Aorta (tissue), 5 donors: ENCODE measurements at regions not wholly inside any gene's neighbourhood (a gene's known extent, or its start where the extent isn't known, plus 50 kb on each side); places are given as distances from the start of the nearest gene placed in this dataset.
"Not testable (repeated sequence)": the region's sequence is repeated elsewhere in the genome, so short reads cannot be mapped to it uniquely, and the experiment has no call there.

Experiments used
- ATAC-seq: fragments of 200-7000 bp; cut with Tn5 transposase; one replicate; pipeline ENCODE4 v1.9.1; 2022; ENCODE audit warnings: moderate library complexity; ENCODE audit not compliant: low FRiP score
- DNase-seq, 2 donors: peaks; one replicate each; pipeline ENCODE4 v3.0.0-alpha.2; 2020
- H3K27ac ChIP-seq, 2 donors: one replicate each; pipeline ENCODE4 v1.5.1; 2013; ENCODE audit warnings: low read length in 2 of 2, mild to moderate bottlenecking in 2 of 2, moderate library complexity in 2 of 2, control low read depth in 1 of 2, inconsistent platforms in 1 of 2, low read depth in 1 of 2
- H3K27me3 ChIP-seq, 2 donors: one replicate each; pipeline ENCODE4 v1.6.1; 2013; ENCODE audit warnings: control low read depth in 1 of 2, low read length in 1 of 2, mild to moderate bottlenecking in 1 of 2, moderate library complexity in 1 of 2; ENCODE audit not compliant: insufficient read depth in 2 of 2, control insufficient read depth in 1 of 2
- H3K36me3 ChIP-seq, 2 donors: one replicate each; pipeline ENCODE4 v1.6.1; 2013; ENCODE audit warnings: control low read depth in 1 of 2, low read length in 1 of 2, mild to moderate bottlenecking in 1 of 2; ENCODE audit not compliant: insufficient read depth in 2 of 2, control insufficient read depth in 1 of 2
- H3K4me1 ChIP-seq, 2 donors: one replicate each; pipeline ENCODE4 v1.6.1; 2013; ENCODE audit warnings: low read length in 2 of 2, control low read depth in 1 of 2, mild to moderate bottlenecking in 1 of 2, moderate library complexity in 1 of 2; ENCODE audit not compliant: insufficient read depth in 2 of 2, control insufficient read depth in 1 of 2
- H3K4me3 ChIP-seq, 2 donors: one replicate each; pipeline ENCODE4 v1.5.1; 2013; ENCODE audit warnings: low read length in 2 of 2, control low read depth in 1 of 2, mild to moderate bottlenecking in 1 of 2
- H3K9me3 ChIP-seq: one replicate; pipeline ENCODE4 v1.6.1; 2013; ENCODE audit warnings: mild to moderate bottlenecking, low read length; ENCODE audit not compliant: control insufficient read depth
- WGBS, 2 donors: extraction: QIAGEN DNeasy Blood & Tissue Kit; methylation state at CpG; one replicate each; pipeline ENCODE4 v1.1.7; 2013; 5-methylcytosine and 5-hydroxymethylcytosine counted together
- intact Hi-C, 2 donors: fragments of 100-400 bp; cut with DNase I; formaldehyde crosslinking; loops; one replicate each; pipeline versions ENCODE4 v1.14.2 to v1.15.0; 2022
- donor health status: healthy with polysubstance abuse.
- donor health status: Bipolar disorder and iron deficiency.
- donor health status: DM: no; HTN: no; CAD: no.
- donor health status: DM: no; HTN: no; CAD: no.
- donor health status: DM: yes; HTN: yes; CAD: no.

GRCh38 chr22:16730894-16731293 lies 94.3 kb downstream of the XKR3 start:
- H3K4me3 ChIP-seq, DNase-seq, H3K27ac ChIP-seq, H3K4me1 ChIP-seq, H3K36me3 ChIP-seq, H3K27me3 ChIP-seq, intact Hi-C loops, H3K9me3 ChIP-seq, ATAC-seq: not testable (repeated sequence)
- 92 to 95% methylated on average over 4 of the region's 4 CpGs for WGBS, 2 donors

- ATAC-seq, H3K27ac ChIP-seq, intact Hi-C loops, H3K4me1 ChIP-seq, H3K9me3 ChIP-seq, H3K4me3 ChIP-seq, H3K36me3 ChIP-seq, DNase-seq, H3K27me3 ChIP-seq: not testable (repeated sequence)
- WGBS, 2 donors: 14 to 25% methylated on average over 1 of the region's 1 CpG
Measured at GRCh38 chr22:16727491-16727890, 97.7 kb downstream of the XKR3 start.

- H3K36me3 ChIP-seq, H3K27me3 ChIP-seq, H3K27ac ChIP-seq, H3K4me3 ChIP-seq, H3K4me1 ChIP-seq, DNase-seq, ATAC-seq, H3K9me3 ChIP-seq, intact Hi-C loops: not testable (repeated sequence)
- 50 to 55% methylated on average over 4 of the region's 4 CpGs for WGBS, 2 donors
Measured at GRCh38 chr22:16723241-16723640, 102.0 kb downstream of the XKR3 start.

GRCh38 chr22:16722564-16722963 lies 102.6 kb downstream of the XKR3 start:
- DNase-seq, H3K4me1 ChIP-seq, H3K27ac ChIP-seq, H3K9me3 ChIP-seq, H3K4me3 ChIP-seq, H3K36me3 ChIP-seq, intact Hi-C loops, ATAC-seq, H3K27me3 ChIP-seq: not testable (repeated sequence)
- WGBS, 2 donors: 22 to 25% methylated on average over 3 of the region's 3 CpGs

- Histone ChIP-seq H3K4me1 (no peaks in the 10 kb centered on the region), H3K36me3 (no peaks in the 10 kb centered on the region), H3K9me3 (no peaks in the 10 kb centered on the region), H3K27ac (no peak overlapping the region), H3K27me3 (no peaks in the 10 kb centered on the region), H3K4me3 (no peak overlapping the region)
- DNase-seq (no peak), ATAC-seq (no peak)
- 71 to 74% methylated on average over 4 of the region's 4 CpGs for WGBS, 2 donors
- intact Hi-C loops: no loop called here
Measured at GRCh38 chr22:16721961-16722360, 103.2 kb downstream of the XKR3 start.

- H3K4me1 ChIP-seq: no peaks in the 10 kb centered on the region
- no peak overlapping the region for H3K4me3 ChIP-seq
- peak in 1 of 2 donors; percentile 52 for DNase-seq
- H3K27ac ChIP-seq: no peak overlapping the region
- H3K36me3 ChIP-seq: no peaks in the 10 kb centered on the region
- ATAC-seq: no peak
- intact Hi-C loops: no loop called here
- WGBS, 2 donors: 7 to 12% methylated on average over 35 of the region's 35 CpGs
- no peaks in the 10 kb centered on the region for H3K27me3 ChIP-seq
- H3K9me3 ChIP-seq: no peaks in the 10 kb centered on the region
Measured at GRCh38 chr22:16717699-16718558, 107.3 kb downstream of the XKR3 start.

GRCh38 chr22:16714568-16714967 lies 110.6 kb downstream of the XKR3 start:
- H3K36me3 ChIP-seq, H3K27me3 ChIP-seq, ATAC-seq, H3K4me3 ChIP-seq, DNase-seq, H3K4me1 ChIP-seq, intact Hi-C loops, H3K9me3 ChIP-seq, H3K27ac ChIP-seq: not testable (repeated sequence)
- 24 to 38% methylated on average over 3 of the region's 3 CpGs for WGBS, 2 donors

- H3K27me3 ChIP-seq, intact Hi-C loops, H3K27ac ChIP-seq, H3K9me3 ChIP-seq, H3K4me1 ChIP-seq, DNase-seq, ATAC-seq, H3K4me3 ChIP-seq, H3K36me3 ChIP-seq: not testable (repeated sequence)
- 54 to 56% methylated on average over 2 of the region's 2 CpGs for WGBS, 2 donors
Measured at GRCh38 chr22:16702318-16702870, 109.8 kb upstream of the CCT8L2 start.

- H3K4me3 ChIP-seq, H3K27ac ChIP-seq, intact Hi-C loops, H3K27me3 ChIP-seq, ATAC-seq, H3K36me3 ChIP-seq, H3K9me3 ChIP-seq, H3K4me1 ChIP-seq, DNase-seq: not testable (repeated sequence)
- WGBS, 2 donors: 55 to 60% methylated on average over 5 of the region's 5 CpGs
Measured at GRCh38 chr22:16700390-16700789, 107.8 kb upstream of the CCT8L2 start.
